ENCODE measurements at regions not wholly inside any gene's neighbourhood (a gene's known extent, or its start where the extent isn't known, plus 50 kb on each side); places are given as distances from the start of the nearest gene placed in this dataset.

DNA sequence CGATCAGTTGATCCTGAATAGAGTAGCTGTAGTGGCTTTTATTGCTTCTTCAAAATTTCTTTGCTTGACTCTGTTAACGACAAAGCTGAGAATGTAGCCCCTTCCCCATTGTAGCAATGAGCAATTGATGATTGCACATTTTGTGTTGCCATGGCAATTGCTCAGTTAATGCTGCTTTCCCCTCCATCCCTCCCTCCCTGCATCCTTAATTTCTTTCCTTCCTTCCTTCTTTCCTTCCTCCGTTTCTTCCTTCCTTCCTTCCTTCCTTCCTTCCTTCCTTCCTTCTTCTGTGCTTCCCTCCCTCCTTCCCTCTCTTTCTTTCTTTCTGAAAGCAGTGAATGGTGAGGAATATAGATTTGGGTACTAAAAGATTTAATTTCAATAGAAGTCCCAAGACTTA is 557.3 kb upstream of the MAP3K7 start:
- 93% methylated on average over 3 of the region's 3 CpGs for WGBS, 2 experiments
- Histone ChIP-seq H3K4me1 (ENCODE audit: control insufficient read depth, insufficient read depth, low read length) (no peaks in the 10 kb centered on the region), H3K4me3 (ENCODE audit: insufficient read depth, low read depth, low read length) (no peak overlapping the region), H3K9me3 (ENCODE audit: control insufficient read depth, low read length) (no peaks in the 10 kb centered on the region), H3K27ac (ENCODE audit: insufficient read depth, low read depth, low read length, poor library complexity, severe bottlenecking) (no peak overlapping the region), H3K27me3 (ENCODE audit: control insufficient read depth, insufficient read depth, low read length, poor library complexity, severe bottlenecking) (no peaks in the 10 kb centered on the region), H3K36me3 (ENCODE audit: control insufficient read depth, insufficient read depth, low read length) (no peaks in the 10 kb centered on the region)

DNA sequence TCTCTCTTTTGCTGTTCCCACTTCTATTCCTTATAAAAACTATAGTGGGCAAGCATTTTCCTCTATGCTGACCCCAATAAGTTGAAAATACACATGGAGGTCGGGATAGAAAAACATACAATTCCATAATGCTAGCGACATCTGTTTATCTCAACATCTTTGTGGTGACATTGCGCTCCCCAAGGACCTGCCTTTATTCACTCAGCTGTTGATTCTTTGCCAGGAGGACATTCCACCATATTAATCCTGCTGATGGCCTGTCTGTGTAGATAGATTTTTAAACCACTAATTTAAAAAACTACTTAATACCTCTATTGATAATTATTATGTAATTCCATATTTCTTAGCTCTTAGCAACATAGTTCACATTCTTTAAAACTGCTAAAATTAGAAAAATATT is 555.3 kb upstream of the MAP3K7 start:
- Histone ChIP-seq H3K4me1 (ENCODE audit: control insufficient read depth, insufficient read depth, low read length) (no peaks in the 10 kb centered on the region), H3K9me3 (ENCODE audit: control insufficient read depth, low read length) (no peaks in the 10 kb centered on the region), H3K36me3 (ENCODE audit: control insufficient read depth, insufficient read depth, low read length) (no peaks in the 10 kb centered on the region), H3K4me3 (ENCODE audit: insufficient read depth, low read depth, low read length) (no peak overlapping the region), H3K27ac (ENCODE audit: insufficient read depth, low read depth, low read length, poor library complexity, severe bottlenecking) (no peak overlapping the region), H3K27me3 (ENCODE audit: control insufficient read depth, insufficient read depth, low read length, poor library complexity, severe bottlenecking) (no peaks in the 10 kb centered on the region)
- 93 to 96% methylated on average over 3 of the region's 3 CpGs for WGBS, 2 experiments

GRCh38 chr6:91141346-91141745 is 554.5 kb upstream of the MAP3K7 start:
- 91 to 96% methylated on average over 3 of the region's 3 CpGs for WGBS, 2 experiments
- Histone ChIP-seq H3K36me3 (ENCODE audit: control insufficient read depth, insufficient read depth, low read length) (no peaks in the 10 kb centered on the region), H3K27ac (ENCODE audit: insufficient read depth, low read depth, low read length, poor library complexity, severe bottlenecking) (no peak overlapping the region), H3K4me1 (ENCODE audit: control insufficient read depth, insufficient read depth, low read length) (no peaks in the 10 kb centered on the region), H3K4me3 (ENCODE audit: insufficient read depth, low read depth, low read length) (no peak overlapping the region), H3K27me3 (ENCODE audit: control insufficient read depth, insufficient read depth, low read length, poor library complexity, severe bottlenecking) (no peaks in the 10 kb centered on the region), H3K9me3 (ENCODE audit: control insufficient read depth, low read length) (no peaks in the 10 kb centered on the region)

GRCh38 chr6:91140449-91140848 is 553.6 kb upstream of the MAP3K7 start:
- Histone ChIP-seq H3K36me3 (ENCODE audit: control insufficient read depth, insufficient read depth, low read length) (no peaks in the 10 kb centered on the region), H3K4me1 (ENCODE audit: control insufficient read depth, insufficient read depth, low read length) (no peaks in the 10 kb centered on the region), H3K4me3 (ENCODE audit: insufficient read depth, low read depth, low read length) (no peak overlapping the region), H3K27me3 (ENCODE audit: control insufficient read depth, insufficient read depth, low read length, poor library complexity, severe bottlenecking) (no peaks in the 10 kb centered on the region), H3K27ac (ENCODE audit: insufficient read depth, low read depth, low read length, poor library complexity, severe bottlenecking) (no peak overlapping the region), H3K9me3 (ENCODE audit: control insufficient read depth, low read length) (no peaks in the 10 kb centered on the region)
- 94 to 100% methylated on average over 1 to 2 of the region's 2 CpGs for WGBS, 2 experiments

GRCh38 chr6:91137286-91137685 is 550.4 kb upstream of the MAP3K7 start:
- Histone ChIP-seq H3K27ac (ENCODE audit: insufficient read depth, low read depth, low read length, poor library complexity, severe bottlenecking) (no peak overlapping the region), H3K27me3 (ENCODE audit: control insufficient read depth, insufficient read depth, low read length, poor library complexity, severe bottlenecking) (no peaks in the 10 kb centered on the region), H3K36me3 (ENCODE audit: control insufficient read depth, insufficient read depth, low read length) (no peaks in the 10 kb centered on the region), H3K4me1 (ENCODE audit: control insufficient read depth, insufficient read depth, low read length) (no peaks in the 10 kb centered on the region), H3K9me3 (ENCODE audit: control insufficient read depth, low read length) (no peaks in the 10 kb centered on the region), H3K4me3 (ENCODE audit: insufficient read depth, low read depth, low read length) (no peak overlapping the region)
- 96 to 100% methylated on average over 2 of the region's 2 CpGs for WGBS, 2 experiments

DNA sequence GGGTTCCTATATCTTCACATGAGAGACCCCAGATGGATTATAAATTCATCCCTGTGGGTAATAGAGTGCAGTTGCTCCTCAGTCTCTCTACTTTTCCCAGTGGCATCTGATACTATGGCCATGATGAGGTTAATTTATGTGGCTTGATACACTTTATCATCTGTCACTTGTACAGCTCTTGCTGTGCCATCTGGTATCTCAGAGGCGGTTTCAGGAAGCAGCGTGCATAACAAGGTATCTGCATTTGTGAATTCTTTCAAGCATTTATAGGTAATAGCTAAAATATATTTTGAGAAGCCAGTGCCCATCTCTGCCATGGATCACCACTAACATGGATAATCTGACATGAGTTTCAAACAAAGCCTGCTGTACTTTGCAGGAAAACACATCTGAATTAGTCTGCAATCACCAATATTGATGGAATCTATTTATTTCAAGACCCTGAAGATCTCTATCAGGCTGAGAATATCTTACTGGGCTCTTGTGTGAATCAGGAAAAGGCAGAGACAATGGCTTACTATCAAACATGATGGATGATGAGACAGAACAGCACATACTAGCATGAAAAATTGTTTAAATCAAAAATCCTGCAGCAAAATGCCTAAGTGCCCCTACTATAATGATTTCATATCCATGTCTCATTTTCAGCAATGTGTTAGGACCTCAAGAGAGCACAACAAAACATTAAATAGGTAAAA is 548.7 kb upstream of the MAP3K7 start:
- WGBS, 2 experiments: 93 to 97% methylated on average over 2 of the region's 2 CpGs
- no peak overlapping the region for H3K27ac ChIP-seq (ENCODE audit: insufficient read depth, low read depth, low read length, poor library complexity, severe bottlenecking)
- H3K27me3 ChIP-seq (ENCODE audit: control insufficient read depth, insufficient read depth, low read length, poor library complexity, severe bottlenecking): no peaks in the 10 kb centered on the region
- H3K4me1 ChIP-seq (ENCODE audit: control insufficient read depth, insufficient read depth, low read length): no peaks in the 10 kb centered on the region
- no peaks in the 10 kb centered on the region for H3K36me3 ChIP-seq (ENCODE audit: control insufficient read depth, insufficient read depth, low read length)
- no peaks in the 10 kb centered on the region for H3K9me3 ChIP-seq (ENCODE audit: control insufficient read depth, low read length)
- H3K4me3 ChIP-seq (ENCODE audit: insufficient read depth, low read depth, low read length): no peak overlapping the region

- H3K9me3 ChIP-seq (ENCODE audit: control insufficient read depth, low read length): no peaks in the 10 kb centered on the region
- H3K36me3 ChIP-seq (ENCODE audit: control insufficient read depth, insufficient read depth, low read length): no peaks in the 10 kb centered on the region
- whole genome bisulfite sequencing, 2 experiments: 96 to 97% methylated on average over 3 of the region's 3 CpGs
- no peaks in the 10 kb centered on the region for H3K4me1 ChIP-seq (ENCODE audit: control insufficient read depth, insufficient read depth, low read length)
- no peak overlapping the region for H3K27ac ChIP-seq (ENCODE audit: insufficient read depth, low read depth, low read length, poor library complexity, severe bottlenecking)
- no peaks in the 10 kb centered on the region for H3K27me3 ChIP-seq (ENCODE audit: control insufficient read depth, insufficient read depth, low read length, poor library complexity, severe bottlenecking)
- H3K4me3 ChIP-seq (ENCODE audit: insufficient read depth, low read depth, low read length): no peak overlapping the region
Observed at GRCh38 chr6:91132461-91132860, 545.6 kb upstream of the MAP3K7 start.

- 91 to 95% methylated on average over 6 of the region's 6 CpGs for WGBS, 2 experiments
- Histone ChIP-seq H3K27ac (ENCODE audit: insufficient read depth, low read depth, low read length, poor library complexity, severe bottlenecking) (no peak overlapping the region), H3K4me3 (ENCODE audit: insufficient read depth, low read depth, low read length) (no peak overlapping the region), H3K27me3 (ENCODE audit: control insufficient read depth, insufficient read depth, low read length, poor library complexity, severe bottlenecking) (no peaks in the 10 kb centered on the region), H3K36me3 (ENCODE audit: control insufficient read depth, insufficient read depth, low read length) (no peaks in the 10 kb centered on the region), H3K4me1 (ENCODE audit: control insufficient read depth, insufficient read depth, low read length) (no peaks in the 10 kb centered on the region), H3K9me3 (ENCODE audit: control insufficient read depth, low read length) (no peaks in the 10 kb centered on the region)
Observed at GRCh38 chr6:91130126-91130525, 543.3 kb upstream of the MAP3K7 start.

DNA sequence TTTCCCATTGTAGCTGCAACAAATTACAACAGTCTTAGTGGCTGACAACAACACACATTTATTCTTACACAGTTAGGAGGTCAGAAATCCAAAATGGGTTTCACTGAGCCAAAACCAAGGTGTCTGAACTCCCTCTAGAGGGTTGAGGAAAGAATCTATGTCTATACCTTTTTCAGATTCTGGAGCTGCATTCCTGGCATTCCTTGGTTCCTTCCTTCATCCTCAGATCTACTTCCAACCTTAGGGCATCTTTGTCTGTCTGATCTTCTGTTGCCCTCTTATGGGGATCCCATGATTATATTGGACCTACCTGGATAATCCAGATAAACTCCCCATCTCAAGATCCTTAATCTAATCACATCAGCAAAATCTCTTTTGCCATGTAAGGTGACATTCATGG is 540.9 kb upstream of the MAP3K7 start:
- H3K36me3 ChIP-seq (ENCODE audit: control insufficient read depth, insufficient read depth, low read length): no peaks in the 10 kb centered on the region

GRCh38 chr6:91126876-91127275 is 540.0 kb upstream of the MAP3K7 start:
- H3K4me1 ChIP-seq (ENCODE audit: control insufficient read depth, insufficient read depth, low read length): no peaks in the 10 kb centered on the region
- H3K27me3 ChIP-seq (ENCODE audit: control insufficient read depth, insufficient read depth, low read length, poor library complexity, severe bottlenecking): no peaks in the 10 kb centered on the region
- no peak overlapping the region for H3K4me3 ChIP-seq (ENCODE audit: insufficient read depth, low read depth, low read length)
- H3K27ac ChIP-seq (ENCODE audit: insufficient read depth, low read depth, low read length, poor library complexity, severe bottlenecking): no peak overlapping the region
- no peaks in the 10 kb centered on the region for H3K36me3 ChIP-seq (ENCODE audit: control insufficient read depth, insufficient read depth, low read length)
- no peaks in the 10 kb centered on the region for H3K9me3 ChIP-seq (ENCODE audit: control insufficient read depth, low read length)
- 93 to 98% methylated on average over 5 of the region's 5 CpGs for WGBS, 2 experiments

More for the DNA sequence above, 540.9 kb upstream of the MAP3K7 start:
- H3K4me3 ChIP-seq (ENCODE audit: insufficient read depth, low read depth, low read length): no peak overlapping the region
- no peaks in the 10 kb centered on the region for H3K27me3 ChIP-seq (ENCODE audit: control insufficient read depth, insufficient read depth, low read length, poor library complexity, severe bottlenecking)
- no peaks in the 10 kb centered on the region for H3K9me3 ChIP-seq (ENCODE audit: control insufficient read depth, low read length)
- no peak overlapping the region for H3K27ac ChIP-seq (ENCODE audit: insufficient read depth, low read depth, low read length, poor library complexity, severe bottlenecking)
- H3K4me1 ChIP-seq (ENCODE audit: control insufficient read depth, insufficient read depth, low read length): no peaks in the 10 kb centered on the region

- Histone ChIP-seq H3K36me3 (ENCODE audit: control insufficient read depth, insufficient read depth, low read length) (no peaks in the 10 kb centered on the region), H3K4me1 (ENCODE audit: control insufficient read depth, insufficient read depth, low read length) (no peaks in the 10 kb centered on the region), H3K4me3 (ENCODE audit: insufficient read depth, low read depth, low read length) (no peak overlapping the region), H3K27ac (ENCODE audit: insufficient read depth, low read depth, low read length, poor library complexity, severe bottlenecking) (no peak overlapping the region), H3K9me3 (ENCODE audit: control insufficient read depth, low read length) (no peaks in the 10 kb centered on the region), H3K27me3 (ENCODE audit: control insufficient read depth, insufficient read depth, low read length, poor library complexity, severe bottlenecking) (no peaks in the 10 kb centered on the region)
Observed at GRCh38 chr6:91117550-91117949, 530.7 kb upstream of the MAP3K7 start.

All from ectodermal cell (in vitro differentiated cells).